Osteocyte (in vitro differentiated cells): ENCODE measurements at regions not wholly inside any gene's neighbourhood (a gene's known extent, or its start where the extent isn't known, plus 50 kb on each side); places are given as distances from the start of the nearest gene placed in this dataset.
A peak's percentile ranks its signal among the peaks of the same experiment; 100 is the strongest.
"Not testable (repeated sequence)": the region's sequence is repeated elsewhere in the genome, so short reads cannot be mapped to it uniquely, and the experiment has no call there.

Experiments
- DNase-seq: peaks from one replicate; pipeline ENCODE4 v3.0.0; 2021; ENCODE audit warnings: mixed read lengths; ENCODE audit not compliant: unreplicated experiment; ENCODE audit errors: extremely low spot score
- H3K27ac Mint-ChIP-seq: one replicate; pipeline ENCODE4 v1.8.0; 2021; ENCODE audit warnings: mild to moderate bottlenecking, mixed read lengths; ENCODE audit not compliant: unreplicated experiment
- H3K27me3 Mint-ChIP-seq: one replicate; pipeline ENCODE4 v1.8.0; 2021; ENCODE audit warnings: mixed read lengths; ENCODE audit not compliant: unreplicated experiment
- H3K36me3 Mint-ChIP-seq: one replicate; pipeline ENCODE4 v1.8.0; 2021; ENCODE audit warnings: mixed read lengths; ENCODE audit not compliant: unreplicated experiment
- H3K4me1 Mint-ChIP-seq: one replicate; pipeline ENCODE4 v1.8.0; 2021; ENCODE audit warnings: mixed read lengths; ENCODE audit not compliant: unreplicated experiment
- H3K4me3 Mint-ChIP-seq: one replicate; pipeline ENCODE4 v1.8.0; 2021; ENCODE audit warnings: mild to moderate bottlenecking, moderate library complexity, mixed read lengths; ENCODE audit not compliant: unreplicated experiment
- H3K9me3 Mint-ChIP-seq: one replicate; pipeline ENCODE4 v1.8.0; 2021; ENCODE audit warnings: mixed read lengths; ENCODE audit not compliant: unreplicated experiment
- TF ChIP-seq, protein P1 (sequence below): fragments of 200-600 bp; sonication (generic); IDR thresholded peaks from 2 replicates; pipeline ENCODE4 v1.5.0; 2021; ENCODE audit warnings: antibody characterized with exemption, mild to moderate bottlenecking, moderate library complexity

DNA sequence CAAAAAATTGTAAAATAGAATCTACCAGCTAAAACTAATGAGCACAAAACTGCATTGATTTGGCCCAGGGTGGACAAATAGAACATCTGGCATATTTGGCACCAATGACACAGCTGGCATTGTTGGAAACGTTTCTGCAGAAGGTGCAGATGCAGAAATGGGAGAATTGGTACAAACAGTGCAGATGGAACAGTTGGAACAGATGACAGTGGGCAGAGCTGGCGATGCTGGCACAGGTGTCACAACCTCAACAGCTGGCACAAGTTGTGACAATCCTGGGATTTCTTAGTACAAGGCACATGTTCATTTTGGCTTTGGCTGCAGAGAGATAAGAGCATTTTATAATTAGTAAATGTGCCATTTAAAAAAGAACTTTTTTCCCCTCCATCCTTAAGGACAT is 91.1 kb upstream of the ZBTB18 start:
- Mint-ChIP-seq H3K27me3 (no peaks in the 10 kb centered on the region), H3K4me1 (peaks cover 15% of the 10 kb centered on the region), H3K27ac (no peak overlapping the region), H3K9me3 (no peaks in the 10 kb centered on the region), H3K36me3 (no peaks in the 10 kb centered on the region), H3K4me3 (no peak overlapping the region)
- TF ChIP-seq, protein P1, sequence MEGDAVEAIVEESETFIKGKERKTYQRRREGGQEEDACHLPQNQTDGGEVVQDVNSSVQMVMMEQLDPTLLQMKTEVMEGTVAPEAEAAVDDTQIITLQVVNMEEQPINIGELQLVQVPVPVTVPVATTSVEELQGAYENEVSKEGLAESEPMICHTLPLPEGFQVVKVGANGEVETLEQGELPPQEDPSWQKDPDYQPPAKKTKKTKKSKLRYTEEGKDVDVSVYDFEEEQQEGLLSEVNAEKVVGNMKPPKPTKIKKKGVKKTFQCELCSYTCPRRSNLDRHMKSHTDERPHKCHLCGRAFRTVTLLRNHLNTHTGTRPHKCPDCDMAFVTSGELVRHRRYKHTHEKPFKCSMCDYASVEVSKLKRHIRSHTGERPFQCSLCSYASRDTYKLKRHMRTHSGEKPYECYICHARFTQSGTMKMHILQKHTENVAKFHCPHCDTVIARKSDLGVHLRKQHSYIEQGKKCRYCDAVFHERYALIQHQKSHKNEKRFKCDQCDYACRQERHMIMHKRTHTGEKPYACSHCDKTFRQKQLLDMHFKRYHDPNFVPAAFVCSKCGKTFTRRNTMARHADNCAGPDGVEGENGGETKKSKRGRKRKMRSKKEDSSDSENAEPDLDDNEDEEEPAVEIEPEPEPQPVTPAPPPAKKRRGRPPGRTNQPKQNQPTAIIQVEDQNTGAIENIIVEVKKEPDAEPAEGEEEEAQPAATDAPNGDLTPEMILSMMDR: no peak
- DNase-seq: no peak

DNA sequence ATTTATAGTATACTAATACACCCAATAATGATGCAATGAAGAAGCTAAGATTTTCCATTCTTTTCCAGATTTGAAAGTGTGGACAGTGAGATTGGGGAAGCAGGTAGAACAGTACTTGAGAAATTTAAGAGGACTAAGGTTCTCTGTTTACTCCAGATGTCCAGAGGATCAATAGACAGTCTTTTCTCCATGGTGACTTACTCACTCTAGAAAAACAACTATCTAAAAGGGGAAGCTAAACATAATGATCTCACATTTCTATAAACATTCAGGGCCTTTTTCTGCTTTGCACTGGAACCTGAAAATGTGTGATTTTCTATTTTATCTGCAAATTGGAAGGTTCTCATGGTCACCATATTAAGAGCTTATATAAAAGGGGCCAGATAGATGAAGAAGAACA is 93.9 kb upstream of the ZBTB18 start:
- no peak overlapping the region for H3K4me3 Mint-ChIP-seq

DNA sequence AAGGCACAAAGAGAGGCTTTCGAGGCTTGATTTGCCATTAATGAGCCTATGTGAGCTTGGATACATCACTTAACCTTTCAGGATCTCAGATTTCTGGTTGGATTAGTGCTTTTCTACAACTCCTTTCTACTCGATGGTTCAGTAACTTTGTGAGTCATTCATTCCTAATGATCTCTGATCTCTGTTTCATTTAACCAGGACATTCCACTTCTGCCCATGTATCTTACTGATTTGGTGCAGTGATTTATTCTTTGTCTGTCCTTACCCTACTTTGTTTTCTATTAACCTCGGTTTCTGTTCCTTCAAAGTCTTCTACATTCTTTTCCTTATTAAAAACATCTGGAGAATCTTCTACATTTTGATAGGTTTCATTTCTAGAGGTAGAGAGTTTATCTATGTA is 94.6 kb upstream of the ZBTB18 start:
- no peaks in the 10 kb centered on the region for H3K36me3 Mint-ChIP-seq
- no peak overlapping the region for H3K27ac Mint-ChIP-seq
- no peaks in the 10 kb centered on the region for H3K9me3 Mint-ChIP-seq
- peaks cover 11% of the 10 kb centered on the region for H3K4me1 Mint-ChIP-seq
- no peak overlapping the region for H3K4me3 Mint-ChIP-seq
- TF ChIP-seq, protein P1: no peak
- no peak for DNase-seq
- no peaks in the 10 kb centered on the region for H3K27me3 Mint-ChIP-seq

More for the DNA sequence above, 93.9 kb upstream of the ZBTB18 start:
- Mint-ChIP-seq H3K9me3 (no peaks in the 10 kb centered on the region), H3K27me3 (no peaks in the 10 kb centered on the region), H3K36me3 (no peaks in the 10 kb centered on the region), H3K27ac (no peak overlapping the region), H3K4me1 (peaks cover 11% of the 10 kb centered on the region)
- TF ChIP-seq, protein P1: no peak
- DNase-seq: no peak

DNA sequence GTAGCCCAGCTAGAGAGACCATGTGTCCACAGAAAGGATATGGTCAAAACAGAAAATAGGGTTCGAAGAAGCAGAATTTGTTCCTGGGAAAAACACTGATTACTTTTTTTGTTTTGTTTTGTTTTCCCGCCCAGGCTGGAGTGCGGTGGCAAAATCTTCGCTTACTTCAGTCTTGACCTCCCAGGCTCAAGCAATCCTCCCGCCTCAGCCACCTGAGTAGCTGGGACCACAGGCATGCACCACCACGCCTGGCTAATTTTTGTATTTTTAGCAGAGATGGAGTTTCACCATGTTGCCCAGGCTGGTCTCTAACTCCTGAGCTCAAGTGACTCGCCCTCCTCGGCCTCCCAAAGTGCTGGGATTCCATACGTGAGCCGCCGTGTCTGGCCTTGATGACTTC is 99.9 kb upstream of the ZBTB18 start:
- not testable (repeated sequence) for H3K4me3 Mint-ChIP-seq, H3K9me3 Mint-ChIP-seq, H3K27me3 Mint-ChIP-seq, DNase-seq, H3K27ac Mint-ChIP-seq, H3K36me3 Mint-ChIP-seq
- H3K4me1 Mint-ChIP-seq: peaks cover 11% of the 10 kb centered on the region

DNA sequence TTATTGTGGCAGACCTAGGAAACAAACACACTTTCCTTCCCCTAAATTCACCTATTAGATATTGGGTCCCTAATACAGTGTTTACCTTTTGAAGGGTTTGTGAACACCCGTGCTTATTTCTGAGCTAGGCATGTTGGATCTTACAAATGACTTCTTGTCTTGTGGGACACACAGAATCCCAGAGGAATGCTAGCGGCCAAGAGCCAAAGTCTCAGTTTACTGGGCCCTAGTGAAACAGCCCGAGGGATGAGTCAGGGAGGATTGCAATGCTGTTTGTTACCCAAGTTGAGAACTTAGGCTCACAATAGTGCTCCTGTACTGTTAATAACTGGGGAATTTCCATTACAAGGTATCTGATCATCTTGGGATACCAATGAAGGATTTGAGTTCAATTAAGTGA is 100.1 kb upstream of the AKT3 start:
- H3K4me3 Mint-ChIP-seq: no peak overlapping the region
- no peaks in the 10 kb centered on the region for H3K9me3 Mint-ChIP-seq
- H3K36me3 Mint-ChIP-seq: no peaks in the 10 kb centered on the region
- TF ChIP-seq, protein P1: no peak
- no peaks in the 10 kb centered on the region for H3K27me3 Mint-ChIP-seq
- H3K27ac Mint-ChIP-seq: no peak overlapping the region
- peaks cover 11% of the 10 kb centered on the region for H3K4me1 Mint-ChIP-seq
- DNase-seq: no peak

DNA sequence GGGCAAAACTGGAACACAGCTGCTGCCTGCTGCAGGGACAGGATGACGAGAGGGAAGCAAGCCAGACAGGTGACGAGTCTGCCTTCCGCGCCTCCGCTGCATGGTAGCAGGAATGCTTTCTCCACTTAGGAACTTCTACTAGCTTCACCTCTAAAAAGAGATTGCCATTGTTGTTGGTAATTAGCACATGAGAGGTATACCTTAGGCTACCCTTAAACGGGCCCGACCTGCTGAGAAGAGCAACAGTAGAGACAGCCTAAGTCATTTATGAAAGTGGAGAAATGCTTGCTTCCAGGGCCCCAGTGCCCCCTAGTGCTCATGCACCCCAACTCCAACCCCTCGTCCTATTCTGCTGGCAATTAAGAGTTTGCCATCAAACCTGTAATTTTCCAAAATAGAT is 96.9 kb upstream of the AKT3 start:
- no peak overlapping the region for H3K27ac Mint-ChIP-seq

More for the DNA sequence above, 96.9 kb upstream of the AKT3 start:
- TF ChIP-seq, protein P1: peak; percentile 38
- no peaks in the 10 kb centered on the region for H3K27me3 Mint-ChIP-seq
- H3K9me3 Mint-ChIP-seq: no peaks in the 10 kb centered on the region
- no peaks in the 10 kb centered on the region for H3K36me3 Mint-ChIP-seq
- peaks cover 13% of the 10 kb centered on the region for H3K4me1 Mint-ChIP-seq
- DNase-seq: peak; percentile 53
- H3K4me3 Mint-ChIP-seq: no peak overlapping the region
